ENCODE measurements at regions not wholly inside any gene's neighbourhood (a gene's known extent, or its start where the extent isn't known, plus 50 kb on each side); places are given as distances from the start of the nearest gene placed in this dataset.

GRCh38 chr10:42491001-42491592 is 147.3 kb downstream of the ZNF33B start:
- no peak for TF ChIP-seq CTCF (conservative IDR thresholded peaks at IDR 0.05; ENCODE audit: low read depth, low read length)
- no peak for DNase-seq (ENCODE audit: low read depth)
- H3K4me3 ChIP-seq (ENCODE audit: low read depth, low read length), result no peak overlapping the region

GRCh38 chr10:42490368-42490767 is 148.0 kb downstream of the ZNF33B start:
- TF ChIP-seq CTCF (conservative IDR thresholded peaks at IDR 0.05; ENCODE audit: low read depth, low read length), result no peak
- H3K4me3 ChIP-seq (ENCODE audit: low read depth, low read length), result no peak overlapping the region

GRCh38 chr10:42488416-42488815 is 150.0 kb downstream of the ZNF33B start:
- TF ChIP-seq CTCF (conservative IDR thresholded peaks at IDR 0.05; ENCODE audit: low read depth, low read length), result no peak

More at GRCh38 chr10:42490368-42490767, 148.0 kb downstream of the ZNF33B start:
- DNase-seq (ENCODE audit: low read depth), result no peak

GRCh38 chr10:42482411-42482810 is 156.0 kb downstream of the ZNF33B start:
- no peak overlapping the region for H3K4me3 ChIP-seq (ENCODE audit: low read depth, low read length)
- DNase-seq (ENCODE audit: low read depth), result peak; percentile 2
- no peak for TF ChIP-seq CTCF (conservative IDR thresholded peaks at IDR 0.05; ENCODE audit: low read depth, low read length)

More at GRCh38 chr10:42488416-42488815, 150.0 kb downstream of the ZNF33B start:
- DNase-seq (ENCODE audit: low read depth), result peak; percentile 19
- H3K4me3 ChIP-seq (ENCODE audit: low read depth, low read length), result no peak overlapping the region

- no peak for DNase-seq (ENCODE audit: low read depth)
- no peak for TF ChIP-seq CTCF (conservative IDR thresholded peaks at IDR 0.05; ENCODE audit: low read depth, low read length)
- no peak overlapping the region for H3K4me3 ChIP-seq (ENCODE audit: low read depth, low read length)
Observed at GRCh38 chr10:42479057-42479456, 159.3 kb downstream of the ZNF33B start.

GRCh38 chr10:42477170-42477569 is 161.2 kb downstream of the ZNF33B start:
- no peak overlapping the region for H3K4me3 ChIP-seq (ENCODE audit: low read depth, low read length)
- no peak for DNase-seq (ENCODE audit: low read depth)
- TF ChIP-seq CTCF (conservative IDR thresholded peaks at IDR 0.05; ENCODE audit: low read depth, low read length), result no peak

GRCh38 chr10:42476101-42476500 is 162.3 kb downstream of the ZNF33B start:
- DNase-seq (ENCODE audit: low read depth), result no peak
- peak overlapping the region; percentile 50 for H3K4me3 ChIP-seq (ENCODE audit: low read depth, low read length)
- TF ChIP-seq CTCF (conservative IDR thresholded peaks at IDR 0.05; ENCODE audit: low read depth, low read length), result no peak

Data from choroid plexus epithelial cell (primary cell).